HL-60 (cell line): ENCODE measurements at regions not wholly inside any gene's neighbourhood (a gene's known extent, or its start where the extent isn't known, plus 50 kb on each side); places are given as distances from the start of the nearest gene placed in this dataset.

Source experiments
- DNase-seq, 2 experiments: peaks; one replicate each; pipeline ENCODE4 v3.0.0-alpha.2; 2010 to 2020; ENCODE audit warnings: low read depth in 1 of 2, low spot score in 1 of 2
- H3K27ac ChIP-seq: fragments of 250-450 bp; sonication (Bioruptor Pico); replicated peaks from 2 replicates; pipeline ENCODE4 v1.5.1; 2020; ENCODE audit warnings: mild to moderate bottlenecking, moderate library complexity
- H3K27me3 ChIP-seq: fragments of 250-450 bp; sonication (Bioruptor Pico); 2 replicates; pipeline ENCODE4 v1.5.1; 2021; ENCODE audit warnings: mild to moderate bottlenecking, moderate library complexity; ENCODE audit not compliant: insufficient read depth, poor library complexity, severe bottlenecking
- H3K4me3 ChIP-seq: replicated peaks from 2 replicates; pipeline ENCODE4 v1.5.1; 2011; ENCODE audit warnings: mild to moderate bottlenecking, control low read depth, low read length; ENCODE audit not compliant: insufficient read depth
- GABPA ChIP-seq: IDR thresholded peaks from 2 replicates; pipeline ENCODE4 v1.6.1; 2012; ENCODE audit warnings: low read depth
- POLR2AphosphoS5 ChIP-seq: IDR thresholded peaks from 2 replicates; pipeline ENCODE4 v1.6.1; 2012; ENCODE audit warnings: low read depth
- REST ChIP-seq: IDR thresholded peaks from 2 replicates; pipeline ENCODE4 v1.6.1; 2012; ENCODE audit warnings: low read depth; ENCODE audit not compliant: insufficient replicate concordance
- SPI1 ChIP-seq: IDR thresholded peaks from 2 replicates; pipeline ENCODE4 v1.6.1; 2012; ENCODE audit warnings: low read depth, mild to moderate bottlenecking, borderline replicate concordance
- TF ChIP-seq, protein P1 (sequence below): IDR thresholded peaks from one replicate; pipeline ENCODE4 v1.5.1; 2011; ENCODE audit warnings: low read length, control low read depth, inconsistent platforms; ENCODE audit not compliant: insufficient read depth

DNA sequence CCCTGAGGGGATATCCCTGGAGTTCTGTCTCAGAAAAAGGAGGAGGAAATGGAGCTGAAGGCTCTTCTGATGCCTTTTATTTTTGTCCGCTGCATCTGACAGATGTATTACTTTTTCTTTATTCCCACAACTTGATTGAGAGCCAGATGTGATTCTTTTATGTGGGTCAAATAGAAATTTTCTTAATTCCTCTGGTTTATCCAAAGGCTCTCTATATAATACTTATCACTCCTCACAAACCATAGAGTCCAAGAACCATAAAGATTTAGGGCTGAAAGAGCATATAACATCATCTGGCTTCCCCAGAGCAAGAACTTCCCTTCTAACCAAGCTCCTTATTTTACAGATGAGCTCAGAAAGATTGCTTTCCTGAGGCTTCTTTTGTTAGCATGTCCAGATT is 756.7 kb upstream of the FAM241A start:
- no peak for DNase-seq
- TF ChIP-seq GABPA (no peak), REST (no peak), POLR2AphosphoS5 (no peak)
- H3K27me3 ChIP-seq: no peaks in the 10 kb centered on the region
- no peak overlapping the region for H3K4me3 ChIP-seq
- H3K27ac ChIP-seq: no peak overlapping the region

- H3K27me3 ChIP-seq: no peaks in the 10 kb centered on the region
- TF ChIP-seq REST (no peak), POLR2AphosphoS5 (no peak), SPI1 (no peak), GABPA (no peak)
- TF ChIP-seq, protein P1, sequence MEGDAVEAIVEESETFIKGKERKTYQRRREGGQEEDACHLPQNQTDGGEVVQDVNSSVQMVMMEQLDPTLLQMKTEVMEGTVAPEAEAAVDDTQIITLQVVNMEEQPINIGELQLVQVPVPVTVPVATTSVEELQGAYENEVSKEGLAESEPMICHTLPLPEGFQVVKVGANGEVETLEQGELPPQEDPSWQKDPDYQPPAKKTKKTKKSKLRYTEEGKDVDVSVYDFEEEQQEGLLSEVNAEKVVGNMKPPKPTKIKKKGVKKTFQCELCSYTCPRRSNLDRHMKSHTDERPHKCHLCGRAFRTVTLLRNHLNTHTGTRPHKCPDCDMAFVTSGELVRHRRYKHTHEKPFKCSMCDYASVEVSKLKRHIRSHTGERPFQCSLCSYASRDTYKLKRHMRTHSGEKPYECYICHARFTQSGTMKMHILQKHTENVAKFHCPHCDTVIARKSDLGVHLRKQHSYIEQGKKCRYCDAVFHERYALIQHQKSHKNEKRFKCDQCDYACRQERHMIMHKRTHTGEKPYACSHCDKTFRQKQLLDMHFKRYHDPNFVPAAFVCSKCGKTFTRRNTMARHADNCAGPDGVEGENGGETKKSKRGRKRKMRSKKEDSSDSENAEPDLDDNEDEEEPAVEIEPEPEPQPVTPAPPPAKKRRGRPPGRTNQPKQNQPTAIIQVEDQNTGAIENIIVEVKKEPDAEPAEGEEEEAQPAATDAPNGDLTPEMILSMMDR: no peak
- H3K27ac ChIP-seq: no peak overlapping the region
- H3K4me3 ChIP-seq: no peak overlapping the region
- no peak for DNase-seq
Observed at GRCh38 chr4:111391829-111392228, 753.4 kb upstream of the FAM241A start.

DNA sequence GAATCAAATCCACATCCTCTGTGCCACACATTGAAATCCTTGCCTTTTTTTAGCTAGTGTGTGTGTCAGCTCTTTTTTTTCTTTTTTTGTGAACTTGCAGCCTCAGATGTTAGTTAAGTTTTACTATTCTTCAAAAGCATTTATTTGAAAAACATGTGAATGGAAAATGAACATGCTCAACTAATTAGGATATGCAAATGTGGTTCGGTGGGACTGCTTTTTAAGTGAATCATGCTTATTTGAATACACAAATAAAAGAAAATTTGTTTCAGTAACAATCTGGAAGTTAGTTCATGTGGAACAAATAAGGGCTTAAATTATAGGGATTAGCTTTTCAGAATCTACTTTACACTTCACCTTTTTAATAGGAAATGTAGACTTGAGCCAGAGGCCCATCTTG is 751.5 kb upstream of the FAM241A start:
- Histone ChIP-seq H3K27me3 (no peaks in the 10 kb centered on the region), H3K4me3 (no peak overlapping the region), H3K27ac (no peak overlapping the region)
- no peak for DNase-seq
- TF ChIP-seq, protein P1: no peak
- TF ChIP-seq POLR2AphosphoS5: no peak
- no peak for TF ChIP-seq REST
- no peak for TF ChIP-seq SPI1
- TF ChIP-seq GABPA: no peak
